ENCODE measurements at regions not wholly inside any gene's neighbourhood (a gene's known extent, or its start where the extent isn't known, plus 50 kb on each side); places are given as distances from the start of the nearest gene placed in this dataset.
"Not testable (repeated sequence)": the region's sequence is repeated elsewhere in the genome, so short reads cannot be mapped to it uniquely, and the experiment has no call there.

- DNase-seq (ENCODE audit: extremely low spot score, unreplicated experiment), result no peak
- Mint-ChIP-seq H3K27ac (ENCODE audit: unreplicated experiment) (peak overlapping the region; percentile 50), H3K4me1 (ENCODE audit: unreplicated experiment) (peaks cover 88% of the 10 kb centered on the region), H3K36me3 (ENCODE audit: unreplicated experiment) (no peaks in the 10 kb centered on the region), H3K4me3 (ENCODE audit: unreplicated experiment) (no peak overlapping the region), H3K9me3 (ENCODE audit: unreplicated experiment) (no peaks in the 10 kb centered on the region), H3K27me3 (ENCODE audit: unreplicated experiment) (no peaks in the 10 kb centered on the region)
- TF ChIP-seq CTCF (IDR thresholded peaks at IDR 0.05), result no peak
Observed at GRCh38 chr2:37770797-37771196, 99.4 kb upstream of the CDC42EP3 start.

- H3K27me3 Mint-ChIP-seq (ENCODE audit: unreplicated experiment), result no peaks in the 10 kb centered on the region
- H3K4me3 Mint-ChIP-seq (ENCODE audit: unreplicated experiment), result no peak overlapping the region
- no peak for TF ChIP-seq CTCF (IDR thresholded peaks at IDR 0.05)
- no peak for DNase-seq (ENCODE audit: extremely low spot score, unreplicated experiment)
- peak overlapping the region; percentile 50 for H3K27ac Mint-ChIP-seq (ENCODE audit: unreplicated experiment)
- H3K36me3 Mint-ChIP-seq (ENCODE audit: unreplicated experiment), result no peaks in the 10 kb centered on the region
- H3K9me3 Mint-ChIP-seq (ENCODE audit: unreplicated experiment), result no peaks in the 10 kb centered on the region
- H3K4me1 Mint-ChIP-seq (ENCODE audit: unreplicated experiment), result peaks cover 88% of the 10 kb centered on the region
Observed at GRCh38 chr2:37771600-37772088, 100.2 kb upstream of the CDC42EP3 start.

- TF ChIP-seq CTCF (IDR thresholded peaks at IDR 0.05), result no peak
- H3K4me3 Mint-ChIP-seq (ENCODE audit: unreplicated experiment), result no peak overlapping the region
- no peaks in the 10 kb centered on the region for H3K27me3 Mint-ChIP-seq (ENCODE audit: unreplicated experiment)
- H3K27ac Mint-ChIP-seq (ENCODE audit: unreplicated experiment), result no peak overlapping the region
- H3K36me3 Mint-ChIP-seq (ENCODE audit: unreplicated experiment), result no peaks in the 10 kb centered on the region
- no peaks in the 10 kb centered on the region for H3K9me3 Mint-ChIP-seq (ENCODE audit: unreplicated experiment)
- DNase-seq (ENCODE audit: extremely low spot score, unreplicated experiment), result no peak
- peaks cover 83% of the 10 kb centered on the region for H3K4me1 Mint-ChIP-seq (ENCODE audit: unreplicated experiment)
Observed at GRCh38 chr2:37773371-37774130, 102.1 kb upstream of the CDC42EP3 start.

GRCh38 chr2:37774171-37774944 lies 102.9 kb upstream of the CDC42EP3 start:
- H3K9me3 Mint-ChIP-seq (ENCODE audit: unreplicated experiment); H3K4me3 Mint-ChIP-seq (ENCODE audit: unreplicated experiment); H3K36me3 Mint-ChIP-seq (ENCODE audit: unreplicated experiment); DNase-seq (ENCODE audit: extremely low spot score, unreplicated experiment); H3K27me3 Mint-ChIP-seq (ENCODE audit: unreplicated experiment): not testable (repeated sequence)
- peak overlapping the region; percentile 14 for H3K27ac Mint-ChIP-seq (ENCODE audit: unreplicated experiment)
- H3K4me1 Mint-ChIP-seq (ENCODE audit: unreplicated experiment), result peaks cover 83% of the 10 kb centered on the region

GRCh38 chr2:37774976-37775907 lies 103.8 kb upstream of the CDC42EP3 start:
- Mint-ChIP-seq H3K9me3 (ENCODE audit: unreplicated experiment) (no peaks in the 10 kb centered on the region), H3K4me3 (ENCODE audit: unreplicated experiment) (no peak overlapping the region), H3K27me3 (ENCODE audit: unreplicated experiment) (no peaks in the 10 kb centered on the region), H3K36me3 (ENCODE audit: unreplicated experiment) (no peaks in the 10 kb centered on the region), H3K4me1 (ENCODE audit: unreplicated experiment) (peaks cover 84% of the 10 kb centered on the region), H3K27ac (ENCODE audit: unreplicated experiment) (peak overlapping the region; percentile 88)
- no peak for TF ChIP-seq CTCF (IDR thresholded peaks at IDR 0.05)
- DNase-seq (ENCODE audit: extremely low spot score, unreplicated experiment), result no peak
